ENCODE measurements at regions not wholly inside any gene's neighbourhood (a gene's known extent, or its start where the extent isn't known, plus 50 kb on each side); places are given as distances from the start of the nearest gene placed in this dataset.
"Not testable (repeated sequence)": the region's sequence is repeated elsewhere in the genome, so short reads cannot be mapped to it uniquely, and the experiment has no call there.

DNA sequence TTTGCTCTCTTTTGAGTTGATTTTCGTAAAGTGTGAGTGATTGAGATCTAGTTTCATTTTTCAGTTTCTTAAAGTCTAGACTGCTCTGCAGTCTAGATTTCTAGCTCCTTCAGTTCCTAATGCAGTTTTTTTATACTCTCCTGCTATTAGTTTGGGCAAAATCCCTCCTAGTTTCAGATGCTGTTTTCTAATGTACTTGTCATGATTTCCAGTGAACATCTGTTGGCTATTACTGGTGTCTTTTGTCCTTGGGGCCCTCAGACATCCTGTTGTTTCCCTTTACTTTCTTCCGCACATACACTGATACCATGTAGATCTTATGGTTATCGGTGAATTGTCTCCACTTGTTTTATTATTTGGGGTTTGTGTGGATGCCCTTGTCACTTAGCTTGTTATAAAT, 292.1 kb downstream of the TDRD3 start:
- no peak for DNase-seq (ENCODE audit: low spot score)

DNA sequence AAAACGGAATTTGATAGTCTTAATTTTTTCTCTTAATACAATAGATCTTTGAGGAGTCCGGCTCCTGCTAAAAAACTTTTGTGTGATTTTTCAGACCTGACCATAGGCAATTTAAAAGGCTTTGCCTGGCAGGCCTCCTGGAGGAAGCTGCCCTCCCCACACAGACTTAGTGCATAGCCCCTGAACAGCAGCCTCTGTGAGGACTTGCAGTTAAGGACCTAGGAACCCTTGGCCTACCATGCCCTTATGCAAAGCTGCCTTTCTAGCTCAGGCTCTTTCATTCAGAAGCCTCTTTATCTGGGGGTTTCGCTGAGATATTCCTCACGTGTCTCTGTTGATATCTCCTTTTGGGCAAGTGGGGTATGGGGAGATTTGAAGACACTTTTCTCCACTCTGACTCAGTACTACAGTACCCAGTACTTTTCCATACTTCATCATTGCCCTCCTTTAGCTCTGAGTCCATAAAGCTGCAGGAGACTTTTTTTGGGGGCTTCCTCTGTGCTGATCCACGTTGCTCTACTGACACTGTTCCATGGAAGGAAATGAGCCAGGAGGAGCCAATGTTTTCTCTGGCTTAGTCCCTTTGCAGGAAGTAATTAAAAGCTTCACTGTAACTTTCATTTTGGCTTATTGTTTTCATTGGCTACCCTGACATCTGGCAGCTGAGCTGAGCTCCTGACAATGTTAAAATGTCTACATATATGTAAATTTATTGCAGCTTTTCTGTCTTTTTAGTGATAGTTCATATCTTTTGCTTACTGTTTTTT, 283.1 kb downstream of the TDRD3 start:
- no peak for DNase-seq (ENCODE audit: low spot score)

GRCh38 chr13:60679131-60679530, 282.1 kb downstream of the TDRD3 start:
- DNase-seq (ENCODE audit: low spot score) = no peak

DNA sequence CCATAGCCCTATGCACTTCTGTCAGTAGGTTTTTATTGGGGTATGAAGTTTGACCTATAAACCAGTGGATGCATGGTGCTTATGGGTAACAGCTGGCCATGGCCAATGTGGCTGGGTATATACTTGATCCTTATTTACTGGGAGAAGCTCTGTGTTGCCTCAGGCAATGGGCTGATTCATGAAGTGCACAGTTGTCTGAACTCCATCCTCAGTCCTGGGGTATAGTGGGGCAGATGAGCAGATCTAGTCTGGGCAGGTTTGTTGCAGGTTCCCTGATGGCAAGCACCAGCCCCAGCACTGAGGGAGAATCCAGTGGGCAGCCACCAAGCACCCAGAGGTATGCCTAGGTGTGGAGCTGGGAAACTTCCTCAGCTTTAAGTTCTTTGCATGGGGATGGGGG, 274.4 kb downstream of the TDRD3 start:
- no peak for DNase-seq (ENCODE audit: low spot score)

DNA sequence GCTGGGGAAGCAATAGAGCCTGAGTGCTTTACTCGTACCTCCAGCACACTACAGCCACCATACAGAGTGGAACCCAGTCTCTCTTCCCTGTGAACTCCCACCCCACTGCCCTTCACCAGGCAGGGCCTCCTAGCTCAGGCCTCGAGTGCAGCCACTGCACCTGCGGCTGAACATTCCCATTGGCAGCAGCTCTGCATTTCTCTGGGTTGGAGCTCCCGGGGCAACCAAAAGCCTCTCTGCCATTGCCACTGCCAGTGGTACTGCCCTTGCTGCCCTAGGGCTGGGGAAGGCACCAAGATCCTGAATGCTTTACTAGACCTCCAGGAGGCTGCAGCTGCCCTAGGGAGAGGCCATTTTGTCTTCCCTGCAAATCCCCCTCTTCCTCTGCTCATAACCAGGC, 266.8 kb downstream of the TDRD3 start:
- DNase-seq (ENCODE audit: low spot score) = no peak

DNA sequence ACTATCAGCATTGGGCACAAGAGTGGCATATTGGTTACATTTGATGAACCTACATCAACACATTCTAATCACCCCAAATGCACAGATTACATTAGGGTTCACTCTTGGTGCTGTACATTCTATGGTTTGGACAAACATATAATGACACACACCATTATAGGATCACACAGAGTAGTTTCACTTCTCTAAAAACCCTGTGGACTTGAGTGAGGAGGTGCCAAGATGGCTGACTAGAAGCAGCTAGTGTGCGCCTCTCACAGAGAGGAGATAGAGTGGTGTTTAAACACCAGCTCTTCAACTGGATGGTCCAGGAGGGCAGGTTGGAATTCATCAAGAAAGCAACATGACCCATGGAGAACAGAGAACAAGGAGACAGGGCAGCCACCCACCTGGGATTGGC, 265.6 kb downstream of the TDRD3 start:
- DNase-seq (ENCODE audit: low spot score) = no peak

DNA sequence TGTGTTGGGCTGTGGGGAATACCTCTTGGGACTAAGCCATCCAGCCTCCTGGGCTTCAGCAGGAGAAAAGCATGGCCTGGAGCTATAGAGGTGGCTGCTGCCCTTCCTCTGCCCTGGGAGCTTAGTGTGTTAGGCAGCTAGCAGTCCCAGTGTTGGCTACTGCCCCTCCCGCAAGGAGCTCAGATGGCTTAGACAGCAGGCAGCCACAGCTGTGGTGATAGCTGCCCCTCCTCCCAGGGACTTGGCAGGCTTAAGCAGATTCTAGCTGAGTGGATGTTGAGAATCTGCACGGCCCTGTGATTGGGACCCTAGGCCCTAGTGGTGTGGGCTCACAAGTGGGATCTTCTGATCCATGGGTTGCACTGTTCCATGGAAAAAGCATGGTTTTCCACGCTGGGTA, 264.5 kb downstream of the TDRD3 start:
- DNase-seq (ENCODE audit: low spot score) = no peak

DNA sequence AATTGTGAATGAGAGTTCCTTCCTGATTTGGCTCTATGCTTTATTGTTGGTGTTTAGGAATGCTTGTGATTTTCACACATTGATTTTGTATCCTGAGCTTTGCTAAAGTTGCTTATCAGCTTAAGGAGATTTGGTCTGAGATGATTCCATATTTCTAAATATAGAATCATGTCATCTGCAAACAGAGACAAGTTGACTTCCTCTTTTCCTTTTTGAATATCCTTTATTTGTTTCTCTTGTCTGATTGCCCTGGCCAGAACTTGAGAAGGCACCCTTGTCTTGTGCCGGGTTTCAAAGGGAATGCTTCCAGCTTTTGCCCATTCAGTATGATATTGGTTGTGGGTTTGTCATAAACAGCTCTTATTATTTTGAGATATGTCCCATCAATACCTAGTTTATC, 260.6 kb downstream of the TDRD3 start:
- not testable (repeated sequence) for DNase-seq (ENCODE audit: low spot score)

GRCh38 chr13:60655256-60655655, 258.2 kb downstream of the TDRD3 start:
- no peak for DNase-seq (ENCODE audit: low spot score)

GRCh38 chr13:60654415-60654814, 257.4 kb downstream of the TDRD3 start:
- peak; percentile 7 for DNase-seq (ENCODE audit: low spot score)

DNA sequence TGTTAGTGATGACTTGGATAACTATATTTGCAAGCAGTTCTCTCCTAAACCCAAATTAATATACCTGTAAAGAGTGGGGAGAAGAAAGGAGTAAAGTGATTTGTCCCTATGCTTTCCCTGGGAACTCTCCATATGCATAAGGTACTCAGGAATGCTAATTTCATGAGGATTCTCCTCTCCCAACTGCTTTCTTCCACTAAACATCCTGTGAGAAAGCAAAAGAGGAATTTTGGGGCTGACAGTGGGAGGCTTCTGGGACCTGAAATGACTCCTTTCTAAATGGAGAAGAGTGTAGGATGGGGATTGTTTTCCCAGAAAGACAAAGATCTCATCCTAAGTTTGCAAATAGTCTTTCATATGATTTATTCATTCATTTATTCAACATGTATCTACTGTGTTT, 250.5 kb downstream of the TDRD3 start:
- DNase-seq (ENCODE audit: low spot score) = no peak

GRCh38 chr13:60646620-60647019, 249.6 kb downstream of the TDRD3 start:
- no peak for DNase-seq (ENCODE audit: low spot score)

DNA sequence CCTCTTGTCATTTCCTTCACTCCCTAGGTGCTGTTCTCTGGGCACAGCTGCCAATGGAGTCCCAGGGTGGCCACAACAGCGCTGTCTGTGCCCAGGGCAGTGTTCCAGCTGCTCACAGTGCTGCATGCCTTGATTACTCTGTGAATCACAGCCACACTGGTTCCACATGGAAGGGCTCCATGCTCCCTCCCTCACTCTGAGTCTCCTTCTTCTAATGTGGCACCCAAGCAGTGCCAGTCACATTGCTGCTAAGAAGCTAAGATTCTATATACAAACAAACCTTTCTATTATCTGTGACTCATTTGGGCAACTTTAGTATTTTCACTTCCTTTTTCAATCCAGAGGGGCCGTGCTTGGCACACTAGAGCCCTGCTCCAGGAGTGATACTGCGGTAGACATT, 248.7 kb downstream of the TDRD3 start:
- no peak for DNase-seq (ENCODE audit: low spot score)

- no peak for DNase-seq (ENCODE audit: low spot score)
Measured at GRCh38 chr13:60642552-60642951, 245.5 kb downstream of the TDRD3 start.

GRCh38 chr13:60629158-60629557, 232.1 kb downstream of the TDRD3 start:
- no peak for DNase-seq (ENCODE audit: low spot score)

DNA sequence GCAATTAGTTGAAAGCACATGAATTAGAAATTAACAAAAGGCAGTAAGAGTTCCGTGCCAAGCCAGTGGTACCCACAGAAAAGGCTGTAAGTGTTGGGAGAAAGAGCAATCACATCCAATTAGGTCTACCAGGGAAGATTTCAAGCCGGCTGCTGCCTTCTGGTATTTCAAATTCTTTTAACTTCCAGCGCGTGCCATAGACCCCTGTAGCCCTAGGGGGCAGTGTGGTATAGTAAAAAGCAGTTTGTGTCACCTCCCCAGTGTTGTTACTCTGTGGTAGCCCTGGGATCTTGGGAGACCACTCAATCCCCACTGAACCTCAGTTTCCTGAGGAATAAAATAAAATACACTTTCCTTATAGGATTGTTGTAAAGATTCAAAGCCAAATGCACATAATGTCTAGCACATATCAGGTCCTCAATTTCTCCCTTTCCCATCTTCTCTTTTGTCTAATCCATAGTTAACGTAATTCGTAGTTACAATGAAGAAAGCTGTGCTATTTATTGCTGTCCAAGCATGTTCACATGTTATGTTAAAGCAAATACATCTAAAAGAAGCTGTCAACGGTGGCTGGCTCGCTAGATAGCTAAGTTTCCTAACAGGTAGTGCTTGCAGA, 230.2 kb downstream of the TDRD3 start:
- DNase-seq (ENCODE audit: low spot score) = peak; percentile 11

All from HuH-7 (cell line).